GM13977 (cell line): ENCODE measurements at regions not wholly inside any gene's neighbourhood (a gene's known extent, or its start where the extent isn't known, plus 50 kb on each side); places are given as distances from the start of the nearest gene placed in this dataset.

Experiments
- DNase-seq: peaks from one replicate; pipeline ENCODE4 v3.0.0; 2012; ENCODE audit warnings: low spot score
- in situ Hi-C: fragments of 300-500 bp; cut with MboI; formaldehyde crosslinking; loops from one replicate; pipeline ENCODE4 v1.12.0; 2022; ENCODE audit warnings: low sequenced_read_pairs, low pct_unique_long_range_greater_than_20kb, mixed read lengths, inconsistent platforms; ENCODE audit not compliant: unreplicated experiment
- TF ChIP-seq, protein P1 (sequence below): IDR thresholded peaks from 2 replicates; pipeline ENCODE4 v1.5.1; 2012; ENCODE audit warnings: mild to moderate bottlenecking, control low read depth; ENCODE audit not compliant: insufficient read depth; ENCODE audit errors: extremely low read depth, missing control alignments

GRCh38 chr16:7140899-7141298 lies 191.7 kb upstream of the RBFOX1 start:
- in situ Hi-C loops: no loop called here
- DNase-seq: no peak
- TF ChIP-seq, protein P1, sequence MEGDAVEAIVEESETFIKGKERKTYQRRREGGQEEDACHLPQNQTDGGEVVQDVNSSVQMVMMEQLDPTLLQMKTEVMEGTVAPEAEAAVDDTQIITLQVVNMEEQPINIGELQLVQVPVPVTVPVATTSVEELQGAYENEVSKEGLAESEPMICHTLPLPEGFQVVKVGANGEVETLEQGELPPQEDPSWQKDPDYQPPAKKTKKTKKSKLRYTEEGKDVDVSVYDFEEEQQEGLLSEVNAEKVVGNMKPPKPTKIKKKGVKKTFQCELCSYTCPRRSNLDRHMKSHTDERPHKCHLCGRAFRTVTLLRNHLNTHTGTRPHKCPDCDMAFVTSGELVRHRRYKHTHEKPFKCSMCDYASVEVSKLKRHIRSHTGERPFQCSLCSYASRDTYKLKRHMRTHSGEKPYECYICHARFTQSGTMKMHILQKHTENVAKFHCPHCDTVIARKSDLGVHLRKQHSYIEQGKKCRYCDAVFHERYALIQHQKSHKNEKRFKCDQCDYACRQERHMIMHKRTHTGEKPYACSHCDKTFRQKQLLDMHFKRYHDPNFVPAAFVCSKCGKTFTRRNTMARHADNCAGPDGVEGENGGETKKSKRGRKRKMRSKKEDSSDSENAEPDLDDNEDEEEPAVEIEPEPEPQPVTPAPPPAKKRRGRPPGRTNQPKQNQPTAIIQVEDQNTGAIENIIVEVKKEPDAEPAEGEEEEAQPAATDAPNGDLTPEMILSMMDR: no peak

DNA sequence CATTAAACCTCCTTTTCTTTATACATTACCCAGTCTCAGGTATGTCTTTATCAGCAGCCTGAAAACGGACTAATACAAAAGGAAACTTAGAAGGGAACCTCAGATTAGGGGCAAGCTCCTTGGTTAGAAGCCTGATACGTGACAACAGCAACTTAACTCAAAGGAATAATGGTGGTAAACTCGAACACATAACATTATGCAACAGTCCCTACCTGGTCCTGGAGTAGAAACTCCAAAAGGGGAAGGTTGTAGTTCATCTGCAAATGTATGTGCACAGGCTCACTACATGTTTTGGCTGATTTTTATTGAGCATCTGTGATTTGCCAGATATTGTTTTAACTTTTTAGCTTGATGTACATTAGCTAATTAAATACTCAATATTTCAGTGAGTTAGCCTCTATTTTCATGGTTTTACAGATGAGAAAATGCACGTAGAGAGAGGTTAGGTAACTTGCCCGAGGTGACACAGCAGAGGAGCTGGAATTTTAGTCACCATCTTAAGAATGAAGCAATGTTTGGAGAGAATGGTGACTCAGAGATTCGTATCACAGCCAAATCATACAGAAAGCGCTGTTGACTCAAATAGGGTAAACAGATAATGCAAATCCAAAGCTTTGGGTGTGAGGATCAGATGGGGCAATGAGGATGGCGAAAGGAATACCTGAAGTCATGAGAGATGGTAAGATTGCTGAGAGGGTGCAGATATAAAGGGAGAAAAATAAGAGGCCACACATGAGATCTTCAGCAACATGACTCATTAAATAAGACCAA lies 194.9 kb upstream of the RBFOX1 start:
- TF ChIP-seq, protein P1: no peak
- in situ Hi-C loops: no loop called here
- no peak for DNase-seq

- in situ Hi-C loops: no loop called here
- DNase-seq: no peak
- TF ChIP-seq, protein P1: no peak
These were observed 200.2 kb upstream of the RBFOX1 start for GRCh38 chr16:7132465-7132864.

DNA sequence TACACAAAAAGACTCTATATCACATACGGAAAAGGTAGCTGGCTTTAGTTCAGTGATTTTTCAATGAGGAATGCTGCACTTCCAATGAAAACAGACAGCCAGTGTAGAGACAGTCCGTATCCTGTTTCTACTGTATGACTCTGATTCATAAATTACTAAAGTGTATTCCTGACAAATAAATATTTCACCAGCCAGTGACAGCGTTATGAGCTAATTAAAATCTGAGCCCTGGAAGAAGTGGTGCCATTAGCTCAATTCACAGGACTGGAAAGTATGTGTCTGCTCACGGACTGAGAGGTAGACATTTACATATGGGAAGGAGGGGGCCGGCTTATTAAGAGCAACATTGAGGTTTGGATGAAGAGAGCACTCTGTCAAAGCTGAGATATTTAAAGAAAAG lies 207.9 kb upstream of the RBFOX1 start:
- TF ChIP-seq, protein P1: no peak
- in situ Hi-C loops: no loop called here
- no peak for DNase-seq

- in situ Hi-C loops: no loop called here
- no peak for DNase-seq
- TF ChIP-seq, protein P1: no peak
These were observed 208.4 kb upstream of the RBFOX1 start for GRCh38 chr16:7124242-7124641.

DNA sequence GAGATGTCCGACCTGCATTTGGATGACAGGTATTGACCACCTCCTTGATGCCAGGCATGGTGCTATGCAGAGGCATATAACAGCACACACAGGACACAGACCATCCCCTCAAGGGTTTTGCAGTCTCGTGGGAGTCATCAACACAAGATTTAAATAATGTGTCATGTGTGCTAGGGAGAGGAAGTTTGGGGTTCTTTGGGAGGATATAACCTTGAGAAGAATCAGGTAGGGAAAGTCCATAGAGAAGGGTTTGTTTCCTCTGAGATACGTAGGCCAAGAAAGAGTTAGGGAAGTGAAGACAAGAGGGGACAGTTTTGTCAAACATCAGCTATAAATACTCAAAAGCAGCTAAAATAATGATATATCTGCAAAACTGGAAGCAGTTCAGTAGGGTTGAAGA lies 215.9 kb upstream of the RBFOX1 start:
- TF ChIP-seq, protein P1: no peak
- no peak for DNase-seq
- in situ Hi-C loops: no loop called here
